ENCODE measurements at regions not wholly inside any gene's neighbourhood (a gene's known extent, or its start where the extent isn't known, plus 50 kb on each side); places are given as distances from the start of the nearest gene placed in this dataset.

DNA sequence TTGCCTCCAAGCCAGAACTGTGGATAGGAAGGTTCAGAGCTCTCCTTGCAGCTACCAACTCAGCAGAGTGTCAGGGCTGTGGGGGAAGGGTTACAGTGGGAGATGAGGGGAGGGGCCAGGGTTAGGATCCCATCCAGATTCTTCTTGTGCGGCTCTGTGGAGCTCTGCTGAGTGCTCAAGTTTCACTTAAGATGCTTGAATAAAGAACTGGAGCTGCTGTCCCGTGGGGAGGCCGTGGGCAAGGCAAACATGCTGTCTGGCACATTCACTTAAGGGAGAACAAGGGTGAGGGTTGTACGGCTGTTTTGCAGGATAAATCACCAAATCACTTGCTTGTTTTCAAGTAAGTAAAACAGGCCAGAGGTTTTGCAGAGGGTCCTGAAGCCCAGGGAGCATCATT lies 197.1 kb downstream of the FAM76B start:
- H3K27me3 ChIP-seq (ENCODE audit: low read depth), result no peaks in the 10 kb centered on the region
- peak; percentile 15 for DNase-seq
- TF ChIP-seq, protein P1, sequence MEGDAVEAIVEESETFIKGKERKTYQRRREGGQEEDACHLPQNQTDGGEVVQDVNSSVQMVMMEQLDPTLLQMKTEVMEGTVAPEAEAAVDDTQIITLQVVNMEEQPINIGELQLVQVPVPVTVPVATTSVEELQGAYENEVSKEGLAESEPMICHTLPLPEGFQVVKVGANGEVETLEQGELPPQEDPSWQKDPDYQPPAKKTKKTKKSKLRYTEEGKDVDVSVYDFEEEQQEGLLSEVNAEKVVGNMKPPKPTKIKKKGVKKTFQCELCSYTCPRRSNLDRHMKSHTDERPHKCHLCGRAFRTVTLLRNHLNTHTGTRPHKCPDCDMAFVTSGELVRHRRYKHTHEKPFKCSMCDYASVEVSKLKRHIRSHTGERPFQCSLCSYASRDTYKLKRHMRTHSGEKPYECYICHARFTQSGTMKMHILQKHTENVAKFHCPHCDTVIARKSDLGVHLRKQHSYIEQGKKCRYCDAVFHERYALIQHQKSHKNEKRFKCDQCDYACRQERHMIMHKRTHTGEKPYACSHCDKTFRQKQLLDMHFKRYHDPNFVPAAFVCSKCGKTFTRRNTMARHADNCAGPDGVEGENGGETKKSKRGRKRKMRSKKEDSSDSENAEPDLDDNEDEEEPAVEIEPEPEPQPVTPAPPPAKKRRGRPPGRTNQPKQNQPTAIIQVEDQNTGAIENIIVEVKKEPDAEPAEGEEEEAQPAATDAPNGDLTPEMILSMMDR (IDR thresholded peaks at IDR 0.05; ENCODE audit: borderline replicate concordance), result no peak

DNA sequence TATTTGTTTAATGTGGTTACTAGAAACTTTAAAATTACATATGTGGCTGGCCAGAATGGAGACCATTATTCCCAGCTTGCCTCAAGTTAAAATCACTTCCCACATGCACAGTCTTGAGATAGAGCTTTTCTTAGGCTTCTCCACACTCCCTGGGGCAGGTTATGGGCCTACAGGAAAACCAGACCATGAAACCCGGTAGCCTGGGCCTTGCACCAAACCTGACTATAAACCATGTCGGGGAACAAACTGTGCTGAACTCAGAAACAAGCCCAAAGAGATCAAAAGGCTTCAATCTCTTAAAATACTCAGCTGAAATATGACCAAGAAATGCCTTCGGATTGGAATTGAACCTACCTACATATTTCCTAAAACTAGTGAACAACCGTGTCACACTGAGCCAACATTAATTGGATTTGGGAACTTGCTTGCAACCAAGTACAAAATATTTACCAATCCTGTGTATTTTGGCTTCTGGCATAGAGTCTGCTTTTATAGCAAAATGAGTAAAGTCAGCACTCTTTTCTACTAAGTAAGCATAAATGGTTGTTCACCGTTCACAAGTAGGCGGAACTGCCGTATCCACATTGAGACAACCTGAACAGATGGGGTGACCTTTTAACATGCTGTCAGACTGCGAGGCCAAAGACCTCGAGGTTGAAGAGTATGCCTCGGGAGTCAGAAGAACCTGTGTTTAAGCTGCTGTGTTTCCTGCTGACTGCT lies 199.5 kb downstream of the FAM76B start:
- intact Hi-C loops (cut with micrococcal nuclease), result no loop called here
- H3K27me3 ChIP-seq (ENCODE audit: low read depth), result no peaks in the 10 kb centered on the region
- DNase-seq, result no peak
- TF ChIP-seq, protein P1 (IDR thresholded peaks at IDR 0.05; ENCODE audit: borderline replicate concordance), result no peak
- no peaks in the 10 kb centered on the region for H3K9me3 ChIP-seq (replicated peaks)
- H3K4me1 ChIP-seq, result no peaks in the 10 kb centered on the region
- no peaks in the 10 kb centered on the region for H3K36me3 ChIP-seq
- H3K4me3 ChIP-seq, result no peak overlapping the region
- no peak overlapping the region for H3K27ac ChIP-seq (replicated peaks)

More for the DNA sequence above, 197.1 kb downstream of the FAM76B start:
- H3K4me1 ChIP-seq, result no peaks in the 10 kb centered on the region
- no peaks in the 10 kb centered on the region for H3K36me3 ChIP-seq
- intact Hi-C loops (cut with micrococcal nuclease), result no loop called here
- no peaks in the 10 kb centered on the region for H3K9me3 ChIP-seq (replicated peaks)
- H3K4me3 ChIP-seq, result no peak overlapping the region
- H3K27ac ChIP-seq (replicated peaks), result no peak overlapping the region

DNA sequence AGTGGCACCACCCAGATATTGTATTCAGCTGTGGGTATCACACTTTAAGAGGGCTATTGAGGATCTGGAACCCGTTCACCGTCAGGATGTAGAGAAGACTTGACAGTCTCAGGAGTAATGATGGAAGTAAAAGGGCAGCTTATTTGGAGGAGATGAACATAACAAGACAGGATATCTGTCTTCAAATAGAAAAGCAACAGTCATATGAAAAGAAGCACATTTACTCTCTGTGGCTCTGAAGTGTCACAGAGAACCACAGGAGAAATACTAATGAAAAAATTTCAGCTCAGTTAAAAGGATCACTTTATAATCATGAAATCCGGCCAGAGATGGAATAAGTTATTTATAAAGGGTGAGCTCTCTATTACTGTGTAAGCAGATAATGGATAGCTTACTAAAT lies 200.8 kb downstream of the FAM76B start:
- no peak for DNase-seq
- H3K9me3 ChIP-seq (replicated peaks), result no peaks in the 10 kb centered on the region
- H3K27ac ChIP-seq (replicated peaks), result no peak overlapping the region
- no peak overlapping the region for H3K4me3 ChIP-seq
- H3K36me3 ChIP-seq, result no peaks in the 10 kb centered on the region
- TF ChIP-seq, protein P1 (IDR thresholded peaks at IDR 0.05; ENCODE audit: borderline replicate concordance), result no peak
- H3K4me1 ChIP-seq, result no peaks in the 10 kb centered on the region
- intact Hi-C loops (cut with micrococcal nuclease), result no loop called here
- no peaks in the 10 kb centered on the region for H3K27me3 ChIP-seq (ENCODE audit: low read depth)

DNA sequence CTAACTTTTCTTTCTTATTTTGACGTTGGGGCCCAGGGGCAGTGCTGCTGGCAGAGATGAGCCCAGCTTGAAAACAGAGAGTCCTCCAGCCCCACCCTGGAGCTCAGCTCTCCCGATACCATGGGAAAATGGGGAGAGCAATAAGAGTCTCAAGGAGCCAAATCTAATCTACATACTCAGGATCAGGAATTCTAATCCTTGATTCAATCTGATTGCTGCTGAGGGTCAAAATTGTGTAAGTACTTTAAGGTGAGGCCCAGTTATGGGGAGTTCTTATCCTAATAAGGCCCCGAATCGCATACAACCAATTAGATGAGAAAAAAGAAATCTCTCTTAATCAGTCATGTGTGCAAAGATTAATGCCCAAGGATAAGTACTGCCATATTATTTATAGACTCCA lies 202.9 kb downstream of the FAM76B start:
- no peaks in the 10 kb centered on the region for H3K9me3 ChIP-seq (replicated peaks)
- TF ChIP-seq, protein P1 (IDR thresholded peaks at IDR 0.05; ENCODE audit: borderline replicate concordance), result no peak
- H3K27me3 ChIP-seq (ENCODE audit: low read depth), result no peaks in the 10 kb centered on the region
- no peak overlapping the region for H3K27ac ChIP-seq (replicated peaks)
- no peak overlapping the region for H3K4me3 ChIP-seq
- H3K36me3 ChIP-seq, result no peaks in the 10 kb centered on the region
- intact Hi-C loops (cut with micrococcal nuclease), result no loop called here
- no peak for DNase-seq
- H3K4me1 ChIP-seq, result no peaks in the 10 kb centered on the region

DNA sequence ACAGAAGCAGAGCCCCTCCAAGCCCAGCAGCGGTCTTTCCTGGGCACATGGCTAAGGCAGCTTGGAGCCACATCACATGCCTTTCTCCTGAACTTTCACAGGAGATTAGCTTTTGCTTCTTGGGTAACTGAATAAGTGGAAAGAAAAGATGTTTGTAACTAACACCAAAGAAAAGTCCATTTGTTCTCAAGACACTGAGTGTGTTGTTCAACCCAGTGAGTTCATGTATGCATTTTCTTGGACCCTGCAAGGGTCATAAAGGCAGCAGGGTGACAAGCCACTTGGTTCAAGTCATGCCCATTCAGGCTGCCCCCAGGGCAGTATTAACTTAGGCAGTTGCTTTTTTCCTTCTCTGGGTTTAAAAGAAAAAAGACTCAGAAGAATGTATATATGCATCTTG lies 203.4 kb downstream of the FAM76B start:
- Histone ChIP-seq H3K4me3 (no peak overlapping the region), H3K36me3 (no peaks in the 10 kb centered on the region), H3K4me1 (no peaks in the 10 kb centered on the region), H3K27me3 (ENCODE audit: low read depth) (no peaks in the 10 kb centered on the region), H3K9me3 (replicated peaks) (no peaks in the 10 kb centered on the region), H3K27ac (replicated peaks) (no peak overlapping the region)
- no peak for DNase-seq
- TF ChIP-seq, protein P1 (IDR thresholded peaks at IDR 0.05; ENCODE audit: borderline replicate concordance), result no peak
- intact Hi-C loops (cut with micrococcal nuclease), result no loop called here

All from left ventricle myocardium inferior (tissue), 1 donor.